Erythroblast (primary cell): ENCODE measurements at regions not wholly inside any gene's neighbourhood (a gene's known extent, or its start where the extent isn't known, plus 50 kb on each side); places are given as distances from the start of the nearest gene placed in this dataset.

ENCODE experiments used
- GATA1 ChIP-seq: IDR thresholded peaks from 2 replicates; pipeline ENCODE4 v1.6.1; 2011; ENCODE audit warnings: low read depth, mild to moderate bottlenecking, control low read depth, low read length, moderate library complexity
- POLR2A ChIP-seq: IDR thresholded peaks from 2 replicates; pipeline ENCODE4 v1.6.1; 2011; ENCODE audit warnings: mild to moderate bottlenecking, low read length

GRCh38 chr12:118548887-118549509, 172.6 kb downstream of the SUDS3 start:
- TF ChIP-seq POLR2A = no peak
- no peak for TF ChIP-seq GATA1
